Activated CD4-positive, alpha-beta T cell treated with anti-CD3 and anti-CD28 coated beads, Interleukin-2, amount 10 ng/mL, durations not matched to agents 7 days and 5 days (primary cell): ENCODE measurements at regions not wholly inside any gene's neighbourhood (a gene's known extent, or its start where the extent isn't known, plus 50 kb on each side); places are given as distances from the start of the nearest gene placed in this dataset.

Experiments
- CTCF ChIA-PET: fragments of 350-600 bp; sonication (Branson Sonifier 250); formaldehyde crosslinking; loops from one replicate; lab custom pipeline; 2021; ENCODE audit warnings: antibody characterized with exemption; lab: Charles Lee
- POLR2A ChIA-PET: fragments of 350-600 bp; sonication (Branson Sonifier 250); formaldehyde crosslinking; loops from one replicate; lab custom pipeline; 2021; ENCODE audit warnings: antibody characterized with exemption; lab: Charles Lee
- DNase-seq: peaks from one replicate; pipeline ENCODE4 v3.0.0-alpha.2; 2020
- H3K27ac Mint-ChIP-seq: one replicate; pipeline ENCODE4 v1.8.0; 2021; ENCODE audit warnings: mild to moderate bottlenecking, moderate library complexity, mixed read lengths
- H3K27me3 Mint-ChIP-seq: one replicate; pipeline ENCODE4 v1.8.0; 2021; ENCODE audit warnings: mixed read lengths
- H3K36me3 Mint-ChIP-seq: one replicate; pipeline ENCODE4 v1.8.0; 2021; ENCODE audit warnings: low read depth, mixed read lengths
- H3K4me1 Mint-ChIP-seq: one replicate; pipeline ENCODE4 v1.8.0; 2021; ENCODE audit warnings: mixed read lengths
- H3K4me3 Mint-ChIP-seq: one replicate; pipeline ENCODE4 v1.8.0; 2021; ENCODE audit warnings: mild to moderate bottlenecking, moderate library complexity, mixed read lengths
- H3K9me3 Mint-ChIP-seq: one replicate; pipeline ENCODE4 v1.8.0; 2021; ENCODE audit warnings: mixed read lengths

GRCh38 chr2:230644356-230644935, 68.2 kb upstream of the CAB39 start:
- ChIA-PET CTCF (interaction anchor here (0.6 to 4.4 kb wide), 13 partner anchors 9 to 399 kb away, joined by 3 to 23 read pairs (median 4); no protein-coding TSS in a partner anchor), POLR2A (interaction anchor here (0.6 to 1.0 kb wide), 3 partner anchors 16 to 68 kb away, joined by 3 to 7 read pairs (median 5); no protein-coding TSS in a partner anchor)
- Mint-ChIP-seq H3K27ac (peak overlapping the region; percentile 95), H3K4me1 (peaks cover 33% of the 10 kb centered on the region), H3K4me3 (peak overlapping the region; percentile 21), H3K36me3 (peaks cover 21% of the 10 kb centered on the region), H3K9me3 (peaks cover 11% of the 10 kb centered on the region), H3K27me3 (no peaks in the 10 kb centered on the region)
- DNase-seq = no peak

- no peak for DNase-seq
- ChIA-PET CTCF (interaction anchor here (1.4 to 2.5 kb wide), 3 partner anchors 8 to 15 kb away, joined by 3 to 9 read pairs (median 5); no protein-coding TSS in a partner anchor), POLR2A (interaction anchor here (0.5 kb wide), 1 partner anchor 64 kb away, joined by 6 read pairs; no protein-coding TSS in a partner anchor)
- Mint-ChIP-seq H3K4me3 (no peak overlapping the region), H3K9me3 (peaks cover 16% of the 10 kb centered on the region), H3K4me1 (peaks cover 40% of the 10 kb centered on the region), H3K27me3 (no peaks in the 10 kb centered on the region), H3K36me3 (peaks cover 20% of the 10 kb centered on the region), H3K27ac (no peak overlapping the region)
Observed at GRCh38 chr2:230648356-230648755, 64.3 kb upstream of the CAB39 start.

GRCh38 chr2:230650585-230651137, 62.0 kb upstream of the CAB39 start:
- no peaks in the 10 kb centered on the region for H3K27me3 Mint-ChIP-seq
- ChIA-PET POLR2A (no interaction called here), CTCF (interaction anchor here (1.3 to 2.5 kb wide), 2 partner anchors 10 kb away, joined by 4 to 9 read pairs; no protein-coding TSS in a partner anchor)
- peaks cover 19% of the 10 kb centered on the region for H3K36me3 Mint-ChIP-seq
- H3K4me3 Mint-ChIP-seq = no peak overlapping the region
- no peak for DNase-seq
- peaks cover 16% of the 10 kb centered on the region for H3K9me3 Mint-ChIP-seq
- H3K4me1 Mint-ChIP-seq = peaks cover 38% of the 10 kb centered on the region
- H3K27ac Mint-ChIP-seq = no peak overlapping the region

- DNase-seq = no peak
- Mint-ChIP-seq H3K4me1 (peaks cover 69% of the 10 kb centered on the region), H3K9me3 (peaks cover 5% of the 10 kb centered on the region), H3K27me3 (no peaks in the 10 kb centered on the region), H3K4me3 (no peak overlapping the region), H3K27ac (peak overlapping the region; percentile 81), H3K36me3 (peaks cover 20% of the 10 kb centered on the region)
- ChIA-PET CTCF (interaction anchor here (1.6 kb wide), 1 partner anchor 24 kb away, joined by 3 read pairs; no protein-coding TSS in a partner anchor), POLR2A (no interaction called here)
Observed at GRCh38 chr2:230654057-230654456, 58.6 kb upstream of the CAB39 start.

GRCh38 chr2:230657462-230657861, 55.2 kb upstream of the CAB39 start:
- peak overlapping the region; percentile 78 for H3K4me3 Mint-ChIP-seq
- POLR2A ChIA-PET = no interaction called here
- DNase-seq = no peak

GRCh38 chr2:230657906-230658305, 54.7 kb upstream of the CAB39 start:
- H3K36me3 Mint-ChIP-seq = peaks cover 20% of the 10 kb centered on the region
- H3K27ac Mint-ChIP-seq = peak overlapping the region; percentile 91
- H3K27me3 Mint-ChIP-seq = no peaks in the 10 kb centered on the region
- POLR2A ChIA-PET = no interaction called here
- H3K9me3 Mint-ChIP-seq = no peaks in the 10 kb centered on the region
- H3K4me3 Mint-ChIP-seq = peak overlapping the region; percentile 78
- no peak for DNase-seq
- H3K4me1 Mint-ChIP-seq = peaks cover 85% of the 10 kb centered on the region
- CTCF ChIA-PET = interaction anchor here (0.6 to 3.8 kb wide), 7 partner anchors 8 to 701 kb away, joined by 3 to 23 read pairs (median 3); no protein-coding TSS in a partner anchor

More at GRCh38 chr2:230657462-230657861, 55.2 kb upstream of the CAB39 start:
- peaks cover 84% of the 10 kb centered on the region for H3K4me1 Mint-ChIP-seq
- peaks cover 19% of the 10 kb centered on the region for H3K36me3 Mint-ChIP-seq
- CTCF ChIA-PET = interaction anchor here (0.6 to 3.8 kb wide), 6 partner anchors 8 to 701 kb away, joined by 3 to 23 read pairs (median 3); no protein-coding TSS in a partner anchor
- H3K27ac Mint-ChIP-seq = peak overlapping the region; percentile 91
- H3K27me3 Mint-ChIP-seq = no peaks in the 10 kb centered on the region
- no peaks in the 10 kb centered on the region for H3K9me3 Mint-ChIP-seq

GRCh38 chr2:230658577-230658876, 54.1 kb upstream of the CAB39 start:
- H3K36me3 Mint-ChIP-seq = peaks cover 23% of the 10 kb centered on the region
- CTCF ChIA-PET = interaction anchor here (1.1 to 3.8 kb wide), 6 partner anchors 9 to 140 kb away, joined by 3 to 23 read pairs (median 4); no protein-coding TSS in a partner anchor
- H3K4me3 Mint-ChIP-seq = peak overlapping the region; percentile 78
- no peaks in the 10 kb centered on the region for H3K27me3 Mint-ChIP-seq
- no peak for DNase-seq
- H3K4me1 Mint-ChIP-seq = peaks cover 90% of the 10 kb centered on the region
- H3K27ac Mint-ChIP-seq = peak overlapping the region; percentile 91
- H3K9me3 Mint-ChIP-seq = no peaks in the 10 kb centered on the region
- POLR2A ChIA-PET = no interaction called here

- Mint-ChIP-seq H3K27ac (peak overlapping the region; percentile 91), H3K36me3 (peaks cover 23% of the 10 kb centered on the region), H3K27me3 (no peaks in the 10 kb centered on the region), H3K4me3 (peak overlapping the region; percentile 78), H3K9me3 (no peaks in the 10 kb centered on the region), H3K4me1 (peaks cover 91% of the 10 kb centered on the region)
- POLR2A ChIA-PET = interaction anchor here (1.0 to 1.4 kb wide), 3 partner anchors 55 to 135 kb away, joined by 3 to 5 read pairs (median 3); no protein-coding TSS in a partner anchor
- DNase-seq = peak; percentile 80
- CTCF ChIA-PET = interaction anchor here (0.7 to 3.8 kb wide), 8 partner anchors 10 to 73 kb away, joined by 3 to 23 read pairs (median 4); no protein-coding TSS in a partner anchor
Observed at GRCh38 chr2:230658877-230659652, 53.6 kb upstream of the CAB39 start.

GRCh38 chr2:230660294-230661060, 52.2 kb upstream of the CAB39 start:
- Mint-ChIP-seq H3K27me3 (no peaks in the 10 kb centered on the region), H3K27ac (peak overlapping the region; percentile 91), H3K4me3 (peak overlapping the region; percentile 78), H3K36me3 (peaks cover 22% of the 10 kb centered on the region), H3K4me1 (peaks cover 97% of the 10 kb centered on the region), H3K9me3 (no peaks in the 10 kb centered on the region)
- CTCF ChIA-PET = interaction anchor here (0.6 to 3.0 kb wide), 8 partner anchors 9 to 139 kb away, joined by 3 to 7 read pairs (median 4); no protein-coding TSS in a partner anchor
- DNase-seq = peak; percentile 69
- POLR2A ChIA-PET = interaction anchor here (1.1 to 1.4 kb wide), 2 partner anchors 17 to 133 kb away, joined by 3 to 5 read pairs; no protein-coding TSS in a partner anchor

- Mint-ChIP-seq H3K27ac (peak overlapping the region; percentile 91), H3K4me3 (peak overlapping the region; percentile 78), H3K4me1 (peaks cover 94% of the 10 kb centered on the region), H3K36me3 (peaks cover 17% of the 10 kb centered on the region), H3K27me3 (no peaks in the 10 kb centered on the region), H3K9me3 (no peaks in the 10 kb centered on the region)
- ChIA-PET CTCF (interaction anchor here (0.6 to 3.0 kb wide), 14 partner anchors 8 to 292 kb away, joined by 3 to 7 read pairs (median 4); no protein-coding TSS in a partner anchor), POLR2A (interaction anchor here (0.6 to 1.1 kb wide), 6 partner anchors 9 to 132 kb away, joined by 3 to 5 read pairs (median 3); no protein-coding TSS in a partner anchor)
- peak; percentile 75 for DNase-seq
Observed at GRCh38 chr2:230661072-230661957, 51.3 kb upstream of the CAB39 start.
